GM23248 (cell line): ENCODE measurements at regions not wholly inside any gene's neighbourhood (a gene's known extent, or its start where the extent isn't known, plus 50 kb on each side); places are given as distances from the start of the nearest gene placed in this dataset.
"Not testable (repeated sequence)": the region's sequence is repeated elsewhere in the genome, so short reads cannot be mapped to it uniquely, and the experiment has no call there.

Experiments used
- EZH2 ChIP-seq: fragments of 200-600 bp; sonication (generic); IDR thresholded peaks from 2 replicates; pipeline ENCODE4 v1.6.1; 2018; ENCODE audit warnings: antibody characterized with exemption, mild to moderate bottlenecking; ENCODE audit not compliant: insufficient read depth, poor library complexity, severe bottlenecking
- EZH2phosphoT487 ChIP-seq: fragments of 200-600 bp; sonication (generic); IDR thresholded peaks from 2 replicates; pipeline ENCODE4 v1.6.1; 2018; ENCODE audit warnings: antibody characterized with exemption, moderate library complexity, mild to moderate bottlenecking, low read depth; ENCODE audit not compliant: insufficient read depth

- not testable (repeated sequence) for TF ChIP-seq EZH2phosphoT487, EZH2
These were observed 153.2 kb downstream of the KBTBD2 start for GRCh38 chr7:32738390-32738789.
